Neural cell (in vitro differentiated cells): ENCODE measurements at regions not wholly inside any gene's neighbourhood (a gene's known extent, or its start where the extent isn't known, plus 50 kb on each side); places are given as distances from the start of the nearest gene placed in this dataset.

Source experiments
- EP300 ChIP-seq: fragments of 450-650 bp; conservative IDR thresholded peaks from 2 replicates; pipeline ENCODE4 v1.6.1; 2014; ENCODE audit warnings: antibody characterized with exemption, mild to moderate bottlenecking, moderate library complexity; ENCODE audit not compliant: poor library complexity, severe bottlenecking
- POLR2AphosphoS5 ChIP-seq: IDR thresholded peaks from 2 replicates; pipeline ENCODE4 v1.6.1; 2012
- TF ChIP-seq, protein P1 (sequence below): fragments of 450-650 bp; IDR thresholded peaks from 2 replicates; pipeline ENCODE4 v1.5.1; 2014; ENCODE audit warnings: antibody characterized with exemption, mild to moderate bottlenecking, moderate library complexity; ENCODE audit not compliant: poor library complexity, severe bottlenecking
- TF ChIP-seq, protein P2 (sequence below): IDR thresholded peaks from 2 replicates; pipeline ENCODE4 v1.6.1; 2012; ENCODE audit warnings: borderline replicate concordance

DNA sequence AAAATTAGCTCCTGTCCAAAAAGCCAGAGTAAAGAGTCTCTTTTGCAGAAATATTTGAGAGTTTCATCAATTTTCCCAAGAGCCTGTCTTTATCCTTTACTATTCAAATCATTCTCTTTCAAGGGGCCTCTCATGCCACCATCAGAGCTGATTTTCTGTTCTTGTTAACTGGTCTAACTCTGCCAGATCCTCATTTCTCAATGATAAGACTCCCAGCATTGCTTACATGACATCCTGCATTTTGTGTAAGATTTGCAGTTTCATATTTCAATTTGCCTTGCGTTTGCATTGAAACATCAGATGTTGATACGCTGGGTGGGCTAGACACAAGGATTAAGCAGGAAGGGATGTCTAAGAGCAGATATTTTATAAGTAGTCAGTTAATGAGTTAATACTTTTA, 228.7 kb downstream of the TBL1XR1 start:
- no peak for TF ChIP-seq POLR2AphosphoS5
- TF ChIP-seq, protein P1, sequence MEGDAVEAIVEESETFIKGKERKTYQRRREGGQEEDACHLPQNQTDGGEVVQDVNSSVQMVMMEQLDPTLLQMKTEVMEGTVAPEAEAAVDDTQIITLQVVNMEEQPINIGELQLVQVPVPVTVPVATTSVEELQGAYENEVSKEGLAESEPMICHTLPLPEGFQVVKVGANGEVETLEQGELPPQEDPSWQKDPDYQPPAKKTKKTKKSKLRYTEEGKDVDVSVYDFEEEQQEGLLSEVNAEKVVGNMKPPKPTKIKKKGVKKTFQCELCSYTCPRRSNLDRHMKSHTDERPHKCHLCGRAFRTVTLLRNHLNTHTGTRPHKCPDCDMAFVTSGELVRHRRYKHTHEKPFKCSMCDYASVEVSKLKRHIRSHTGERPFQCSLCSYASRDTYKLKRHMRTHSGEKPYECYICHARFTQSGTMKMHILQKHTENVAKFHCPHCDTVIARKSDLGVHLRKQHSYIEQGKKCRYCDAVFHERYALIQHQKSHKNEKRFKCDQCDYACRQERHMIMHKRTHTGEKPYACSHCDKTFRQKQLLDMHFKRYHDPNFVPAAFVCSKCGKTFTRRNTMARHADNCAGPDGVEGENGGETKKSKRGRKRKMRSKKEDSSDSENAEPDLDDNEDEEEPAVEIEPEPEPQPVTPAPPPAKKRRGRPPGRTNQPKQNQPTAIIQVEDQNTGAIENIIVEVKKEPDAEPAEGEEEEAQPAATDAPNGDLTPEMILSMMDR, result no peak
- TF ChIP-seq, protein P2, sequence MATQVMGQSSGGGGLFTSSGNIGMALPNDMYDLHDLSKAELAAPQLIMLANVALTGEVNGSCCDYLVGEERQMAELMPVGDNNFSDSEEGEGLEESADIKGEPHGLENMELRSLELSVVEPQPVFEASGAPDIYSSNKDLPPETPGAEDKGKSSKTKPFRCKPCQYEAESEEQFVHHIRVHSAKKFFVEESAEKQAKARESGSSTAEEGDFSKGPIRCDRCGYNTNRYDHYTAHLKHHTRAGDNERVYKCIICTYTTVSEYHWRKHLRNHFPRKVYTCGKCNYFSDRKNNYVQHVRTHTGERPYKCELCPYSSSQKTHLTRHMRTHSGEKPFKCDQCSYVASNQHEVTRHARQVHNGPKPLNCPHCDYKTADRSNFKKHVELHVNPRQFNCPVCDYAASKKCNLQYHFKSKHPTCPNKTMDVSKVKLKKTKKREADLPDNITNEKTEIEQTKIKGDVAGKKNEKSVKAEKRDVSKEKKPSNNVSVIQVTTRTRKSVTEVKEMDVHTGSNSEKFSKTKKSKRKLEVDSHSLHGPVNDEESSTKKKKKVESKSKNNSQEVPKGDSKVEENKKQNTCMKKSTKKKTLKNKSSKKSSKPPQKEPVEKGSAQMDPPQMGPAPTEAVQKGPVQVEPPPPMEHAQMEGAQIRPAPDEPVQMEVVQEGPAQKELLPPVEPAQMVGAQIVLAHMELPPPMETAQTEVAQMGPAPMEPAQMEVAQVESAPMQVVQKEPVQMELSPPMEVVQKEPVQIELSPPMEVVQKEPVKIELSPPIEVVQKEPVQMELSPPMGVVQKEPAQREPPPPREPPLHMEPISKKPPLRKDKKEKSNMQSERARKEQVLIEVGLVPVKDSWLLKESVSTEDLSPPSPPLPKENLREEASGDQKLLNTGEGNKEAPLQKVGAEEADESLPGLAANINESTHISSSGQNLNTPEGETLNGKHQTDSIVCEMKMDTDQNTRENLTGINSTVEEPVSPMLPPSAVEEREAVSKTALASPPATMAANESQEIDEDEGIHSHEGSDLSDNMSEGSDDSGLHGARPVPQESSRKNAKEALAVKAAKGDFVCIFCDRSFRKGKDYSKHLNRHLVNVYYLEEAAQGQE, result no peak
- TF ChIP-seq EP300, result no peak
